Fibroblast of mammary gland (primary cell): ENCODE measurements at regions not wholly inside any gene's neighbourhood (a gene's known extent, or its start where the extent isn't known, plus 50 kb on each side); places are given as distances from the start of the nearest gene placed in this dataset.

Source experiments
- DNase-seq: peaks from one replicate; pipeline ENCODE4 v3.0.0-alpha.2; 2010; ENCODE audit warnings: low read depth
- H3K4me3 ChIP-seq: 2 replicates; pipeline ENCODE4 v1.5.1; 2011; ENCODE audit warnings: low read depth, mild to moderate bottlenecking, low read length, moderate library complexity; ENCODE audit not compliant: control insufficient read depth
- TF ChIP-seq, protein P1 (sequence below): conservative IDR thresholded peaks from 2 replicates; pipeline ENCODE4 v1.5.1; 2011; ENCODE audit warnings: low read depth, low read length, inconsistent platforms; ENCODE audit not compliant: control insufficient read depth, insufficient read depth

DNA sequence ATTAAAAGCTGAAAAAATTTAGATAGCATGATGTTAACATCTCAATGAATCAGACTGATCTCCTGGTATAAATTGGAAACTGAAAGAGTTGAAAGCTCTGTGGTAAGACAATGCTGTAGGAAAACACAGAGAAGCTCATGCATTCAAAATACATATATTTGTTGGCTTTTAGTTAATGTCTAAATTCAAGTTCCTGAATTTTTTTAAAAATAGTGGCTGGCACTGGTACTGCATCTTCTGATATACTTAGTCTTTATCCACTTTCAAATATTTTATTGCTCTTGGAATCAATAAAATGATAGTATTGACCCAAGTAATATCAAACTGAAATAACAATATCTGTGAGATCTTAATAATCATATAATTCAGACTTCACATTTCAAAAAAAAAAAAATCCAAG lies 151.4 kb upstream of the FIGN start:
- H3K4me3 ChIP-seq, result no peak overlapping the region
- TF ChIP-seq, protein P1, sequence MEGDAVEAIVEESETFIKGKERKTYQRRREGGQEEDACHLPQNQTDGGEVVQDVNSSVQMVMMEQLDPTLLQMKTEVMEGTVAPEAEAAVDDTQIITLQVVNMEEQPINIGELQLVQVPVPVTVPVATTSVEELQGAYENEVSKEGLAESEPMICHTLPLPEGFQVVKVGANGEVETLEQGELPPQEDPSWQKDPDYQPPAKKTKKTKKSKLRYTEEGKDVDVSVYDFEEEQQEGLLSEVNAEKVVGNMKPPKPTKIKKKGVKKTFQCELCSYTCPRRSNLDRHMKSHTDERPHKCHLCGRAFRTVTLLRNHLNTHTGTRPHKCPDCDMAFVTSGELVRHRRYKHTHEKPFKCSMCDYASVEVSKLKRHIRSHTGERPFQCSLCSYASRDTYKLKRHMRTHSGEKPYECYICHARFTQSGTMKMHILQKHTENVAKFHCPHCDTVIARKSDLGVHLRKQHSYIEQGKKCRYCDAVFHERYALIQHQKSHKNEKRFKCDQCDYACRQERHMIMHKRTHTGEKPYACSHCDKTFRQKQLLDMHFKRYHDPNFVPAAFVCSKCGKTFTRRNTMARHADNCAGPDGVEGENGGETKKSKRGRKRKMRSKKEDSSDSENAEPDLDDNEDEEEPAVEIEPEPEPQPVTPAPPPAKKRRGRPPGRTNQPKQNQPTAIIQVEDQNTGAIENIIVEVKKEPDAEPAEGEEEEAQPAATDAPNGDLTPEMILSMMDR, result peak; percentile 31
- DNase-seq, result no peak

DNA sequence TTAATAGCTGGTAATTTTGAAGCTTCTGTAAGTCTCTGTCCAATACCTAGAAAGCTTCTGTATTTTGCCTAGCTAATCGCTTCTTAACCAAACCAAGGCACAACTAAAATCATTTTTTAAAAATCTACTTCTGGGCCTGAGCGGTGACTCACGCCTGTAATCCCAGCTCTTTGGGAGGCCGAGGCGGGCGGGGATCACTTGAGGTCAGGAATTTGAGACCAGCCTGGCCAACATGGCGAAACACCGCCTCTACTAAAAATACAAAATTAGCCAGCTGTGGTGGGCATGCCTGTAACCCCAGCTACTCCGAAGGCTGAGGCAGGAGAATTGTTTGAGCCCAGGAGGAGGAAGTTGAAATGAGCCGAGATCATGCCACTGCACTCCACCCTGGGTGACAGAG lies 148.6 kb upstream of the FIGN start:
- TF ChIP-seq, protein P1, result no peak
- no peak for DNase-seq

DNA sequence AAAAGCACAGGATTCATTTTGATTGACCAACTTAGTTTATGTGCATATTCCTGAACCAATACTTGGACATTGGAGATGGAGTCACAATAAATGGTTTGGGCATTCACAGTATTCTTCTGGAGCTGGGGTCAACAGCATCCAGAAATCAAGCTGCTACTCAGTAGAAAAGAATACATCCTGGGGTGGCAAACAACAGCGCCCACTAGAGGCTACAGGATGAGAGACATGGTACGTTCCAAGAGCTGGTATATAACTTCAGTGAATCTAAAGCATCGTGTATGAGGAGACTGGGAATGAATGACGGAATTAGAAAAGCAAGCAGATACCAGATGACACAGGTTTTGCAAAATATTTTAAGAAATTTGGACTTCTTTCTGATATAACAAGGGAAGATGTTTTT lies 142.9 kb upstream of the FIGN start:
- DNase-seq, result peak; percentile 45
- H3K4me3 ChIP-seq, result no peak overlapping the region
- TF ChIP-seq, protein P1, result peak; percentile 73

More for the DNA sequence above, 148.6 kb upstream of the FIGN start:
- no peak overlapping the region for H3K4me3 ChIP-seq

DNA sequence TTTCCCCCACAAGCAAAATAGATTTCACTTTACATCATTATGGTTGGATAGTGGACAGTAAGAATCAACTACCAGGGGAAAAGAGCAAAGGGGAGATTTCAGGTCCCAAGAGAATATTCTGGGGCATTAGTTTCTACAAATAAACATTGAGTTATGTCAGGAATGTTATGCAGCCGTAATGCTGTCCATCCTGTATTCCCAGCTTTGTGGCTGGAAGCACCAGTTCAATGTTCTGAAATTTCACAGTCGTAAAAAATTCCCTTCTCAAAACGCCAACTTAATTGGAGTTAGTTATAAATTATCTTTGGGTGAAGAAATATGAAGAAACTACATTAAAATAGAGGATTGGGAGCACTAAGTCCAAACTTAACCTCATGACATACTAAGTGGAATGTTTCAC lies 141.5 kb upstream of the FIGN start:
- DNase-seq, result peak; percentile 37
- TF ChIP-seq, protein P1, result no peak
- H3K4me3 ChIP-seq, result no peak overlapping the region

DNA sequence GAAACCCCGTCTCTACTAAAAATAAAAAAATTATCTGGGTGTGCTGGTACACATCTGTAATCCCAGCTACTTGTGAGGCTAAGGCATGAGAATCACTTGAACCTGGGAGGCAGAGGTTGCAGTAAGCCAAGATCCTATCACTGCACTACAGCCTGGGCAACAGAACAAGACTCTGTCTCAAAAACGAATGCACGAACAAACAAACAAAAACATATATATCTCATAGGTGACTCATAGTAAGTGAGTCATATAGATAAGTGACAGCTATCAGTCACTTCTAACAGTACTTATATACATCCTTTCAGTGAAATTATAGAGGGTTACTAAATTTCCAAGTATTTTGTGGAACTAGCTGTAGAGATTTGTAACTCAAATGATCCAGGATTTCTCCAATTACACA lies 127.3 kb upstream of the FIGN start:
- H3K4me3 ChIP-seq, result no peak overlapping the region
- no peak for DNase-seq
- TF ChIP-seq, protein P1, result no peak

DNA sequence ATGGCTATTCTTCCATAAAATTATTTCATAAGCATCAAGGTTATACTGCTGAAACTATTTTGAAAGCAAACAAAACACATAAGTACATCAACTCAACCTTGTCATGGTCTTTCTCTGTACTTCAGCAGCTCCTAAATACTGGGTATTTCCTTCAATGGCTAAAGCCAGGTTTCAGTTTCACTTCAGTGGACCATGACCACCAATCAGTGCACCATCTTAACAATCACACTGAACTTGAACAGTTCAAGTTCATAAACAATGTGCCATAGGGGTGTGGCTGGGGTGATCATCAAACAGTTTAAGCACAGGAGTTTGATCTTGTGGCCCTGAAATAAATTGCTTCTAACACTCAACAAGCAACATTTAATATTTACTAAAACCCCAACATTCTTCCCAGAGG lies 124.1 kb upstream of the FIGN start:
- no peak for DNase-seq
- H3K4me3 ChIP-seq, result no peak overlapping the region
- TF ChIP-seq, protein P1, result no peak

DNA sequence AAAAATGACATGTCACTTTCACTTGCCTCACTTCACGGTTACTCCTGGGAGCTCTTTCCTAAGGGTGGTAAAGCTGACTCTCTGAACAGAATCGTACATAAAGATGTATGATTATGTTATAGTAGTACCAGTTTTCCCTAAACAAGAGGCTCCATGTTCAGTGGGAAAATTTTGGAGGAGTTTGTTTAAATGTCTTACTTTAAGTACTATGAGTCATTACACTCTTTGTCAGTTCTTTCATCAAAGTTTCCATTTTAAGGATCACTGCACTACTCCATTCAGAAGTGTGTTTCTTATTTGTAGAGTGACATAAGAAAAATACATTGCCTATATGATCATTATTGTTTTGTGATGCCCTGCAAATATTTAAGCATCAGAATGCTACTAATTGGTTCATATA lies 121.1 kb upstream of the FIGN start:
- TF ChIP-seq, protein P1, result no peak
- H3K4me3 ChIP-seq, result no peak overlapping the region
- DNase-seq, result no peak
